NCI-H1092 (cell line): ENCODE measurements at regions not wholly inside any gene's neighbourhood (a gene's known extent, or its start where the extent isn't known, plus 50 kb on each side); places are given as distances from the start of the nearest gene placed in this dataset.
A peak's percentile ranks its signal among the peaks of the same experiment; 100 is the strongest.

Source experiments
- DNase-seq: peaks from one replicate; lab custom pipeline; 2025; lab: John Stamatoyannopoulos, UW

- DNase-seq = no peak
Measured at GRCh38 chr10:78162853-78163252, 129.2 kb downstream of the RPS24 start.

GRCh38 chr10:78164702-78165101 lies 131.0 kb downstream of the RPS24 start:
- no peak for DNase-seq

- no peak for DNase-seq
Measured at GRCh38 chr10:78165172-78165571, 131.5 kb downstream of the RPS24 start.

GRCh38 chr10:78165617-78166016 lies 132.0 kb downstream of the RPS24 start:
- peak; percentile 26 for DNase-seq

DNA sequence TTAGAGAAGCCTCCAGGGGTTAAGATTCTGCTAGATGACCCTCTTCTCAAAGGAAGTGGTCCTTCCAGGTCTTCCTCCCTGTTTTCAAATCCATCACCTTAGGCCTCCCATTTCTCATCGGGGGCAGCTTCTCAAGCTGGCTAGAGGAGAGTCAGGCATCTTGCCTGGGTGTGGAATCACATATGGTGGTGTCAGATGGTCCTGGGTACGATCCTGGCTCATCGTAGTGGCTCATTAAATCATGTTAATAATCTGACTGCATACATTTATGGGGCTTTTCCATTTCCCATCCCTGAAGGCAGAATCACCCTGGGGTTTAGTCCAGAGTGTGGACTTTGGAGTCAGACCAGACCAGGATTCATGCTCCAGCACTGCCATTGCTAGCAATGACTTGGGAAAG lies 132.6 kb downstream of the RPS24 start:
- DNase-seq = no peak

DNA sequence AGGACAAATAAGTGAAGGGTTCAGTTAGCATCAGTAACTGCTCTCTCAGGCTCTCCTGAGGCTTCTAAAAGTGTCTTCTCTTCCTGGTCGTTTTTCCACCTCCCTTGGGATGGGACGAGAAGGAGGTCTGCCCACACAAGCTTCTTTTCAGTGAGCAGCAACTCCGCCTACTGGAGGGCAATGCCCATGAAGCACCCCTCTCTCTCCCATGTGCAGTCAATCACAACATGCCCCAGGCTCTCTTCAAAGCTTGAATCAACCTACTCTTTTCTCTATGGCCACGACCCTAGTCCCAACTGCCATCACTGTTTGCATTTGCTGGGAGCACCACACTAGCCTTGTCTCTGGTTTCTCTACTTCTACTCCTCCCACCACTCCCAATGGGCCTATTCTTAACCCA lies 135.6 kb downstream of the RPS24 start:
- DNase-seq = no peak

DNA sequence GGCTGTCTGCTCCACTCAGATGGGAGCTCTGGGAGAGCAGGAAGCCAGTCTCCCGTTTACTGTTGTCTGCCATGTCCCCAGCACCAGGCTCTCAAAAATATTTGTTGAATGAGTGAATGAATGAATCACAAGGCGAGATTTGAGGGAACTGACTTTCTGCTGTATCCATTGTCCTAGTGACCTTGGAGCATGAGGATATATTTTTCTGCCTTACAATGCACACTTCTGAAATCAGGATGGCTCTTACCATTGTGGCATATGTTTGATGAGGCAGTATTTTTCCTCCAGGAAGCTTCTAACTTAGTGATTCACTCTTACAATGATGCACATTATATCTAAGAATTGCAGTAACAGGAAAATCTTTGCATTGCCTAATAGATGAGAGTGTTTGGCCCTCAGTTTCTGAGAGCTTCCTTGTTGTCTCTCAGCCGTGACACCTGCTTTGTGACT lies 136.4 kb downstream of the RPS24 start:
- no peak for DNase-seq

- DNase-seq = no peak
Measured at GRCh38 chr10:78171633-78172400, 138.2 kb downstream of the RPS24 start.

GRCh38 chr10:78173360-78174015 lies 139.8 kb downstream of the RPS24 start:
- DNase-seq = no peak

- no peak for DNase-seq
Measured at GRCh38 chr10:78175444-78176015, 141.9 kb downstream of the RPS24 start.

DNA sequence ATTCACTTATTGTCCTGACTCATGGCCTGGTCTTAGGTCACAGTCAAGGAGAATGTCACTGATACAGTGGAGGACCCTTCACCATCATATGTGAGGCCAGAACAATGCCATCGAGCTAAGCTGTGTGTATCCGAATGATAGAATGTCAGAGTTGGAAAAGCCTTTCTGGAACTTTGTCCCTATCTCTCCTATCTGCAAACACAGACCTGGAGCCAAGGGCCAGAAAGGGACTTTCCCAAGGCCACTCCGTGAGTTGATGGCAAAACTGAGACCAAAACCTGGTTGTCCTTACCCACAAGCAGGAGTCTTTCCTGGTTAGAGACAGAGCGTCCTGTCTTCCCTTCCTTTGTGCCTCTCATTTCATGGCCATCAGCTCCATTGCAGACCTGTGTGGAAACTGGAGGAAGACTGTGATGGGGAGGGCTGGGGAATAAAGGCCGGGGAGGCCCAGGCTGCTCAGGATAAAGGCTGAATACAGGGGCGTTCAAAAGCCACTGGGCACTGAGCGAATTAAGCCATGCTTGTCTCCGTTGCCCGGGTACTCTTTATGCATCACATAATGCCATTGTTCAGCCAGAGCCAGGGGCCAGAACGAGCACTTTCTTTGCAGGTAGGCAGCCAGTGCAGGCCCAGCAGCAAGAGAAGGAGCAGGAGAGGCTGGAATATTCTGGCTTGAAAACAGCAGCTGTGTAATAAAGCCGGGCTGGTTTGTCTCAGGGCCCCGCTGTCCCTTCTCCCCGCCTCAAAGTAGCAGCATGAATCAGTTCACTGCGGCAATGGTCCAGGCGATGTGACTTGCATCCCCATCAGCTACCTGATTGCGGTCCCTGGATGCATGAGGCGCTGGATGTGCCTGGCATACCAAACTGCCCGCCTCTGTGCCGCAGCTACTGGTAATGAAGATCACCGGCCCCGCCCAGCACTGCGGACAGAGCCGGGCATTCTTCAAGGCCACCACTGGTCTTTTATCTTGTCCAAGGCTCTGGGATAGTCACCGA lies 143.0 kb downstream of the RPS24 start:
- DNase-seq = no peak

DNA sequence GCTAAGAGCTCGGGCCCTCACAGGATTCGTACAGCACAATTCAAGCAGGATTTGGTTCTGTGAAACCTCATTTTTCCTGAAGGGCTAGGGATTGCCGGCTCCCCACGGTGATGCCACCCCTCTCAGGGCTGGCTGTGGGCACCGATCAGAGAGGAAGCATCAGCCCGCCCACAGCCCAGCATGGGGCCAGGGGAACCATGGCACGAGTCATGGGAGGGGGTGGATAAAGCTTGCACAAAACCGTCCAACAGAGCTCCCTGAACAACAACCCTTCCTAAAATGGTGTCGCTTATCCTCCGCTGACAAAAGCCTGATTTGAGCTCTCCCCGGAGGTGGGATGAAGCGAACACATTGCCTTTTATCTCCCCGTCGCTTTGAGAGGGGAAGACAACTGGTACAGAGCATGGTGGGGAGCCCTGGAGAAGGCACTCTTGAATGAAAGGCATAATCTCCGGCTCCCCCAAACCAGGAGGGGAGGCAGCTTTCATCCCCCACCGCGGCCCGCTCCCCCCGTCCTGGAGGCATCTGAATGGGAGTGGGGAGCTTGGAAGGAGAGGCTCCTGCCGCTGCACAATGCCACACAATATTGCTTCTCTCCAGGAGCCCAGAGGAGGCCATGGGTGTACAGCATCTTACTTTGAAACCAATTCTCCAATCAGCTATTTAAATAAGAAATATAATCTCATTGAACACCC lies 144.0 kb downstream of the RPS24 start:
- no peak for DNase-seq

- no peak for DNase-seq
Measured at GRCh38 chr10:78178397-78178796, 144.7 kb downstream of the RPS24 start.

- no peak for DNase-seq
Measured at GRCh38 chr10:78178940-78179339, 145.3 kb downstream of the RPS24 start.

GRCh38 chr10:78179886-78180705 lies 146.4 kb downstream of the RPS24 start:
- DNase-seq = no peak

GRCh38 chr10:78181381-78182055 lies 147.9 kb downstream of the RPS24 start:
- no peak for DNase-seq

DNA sequence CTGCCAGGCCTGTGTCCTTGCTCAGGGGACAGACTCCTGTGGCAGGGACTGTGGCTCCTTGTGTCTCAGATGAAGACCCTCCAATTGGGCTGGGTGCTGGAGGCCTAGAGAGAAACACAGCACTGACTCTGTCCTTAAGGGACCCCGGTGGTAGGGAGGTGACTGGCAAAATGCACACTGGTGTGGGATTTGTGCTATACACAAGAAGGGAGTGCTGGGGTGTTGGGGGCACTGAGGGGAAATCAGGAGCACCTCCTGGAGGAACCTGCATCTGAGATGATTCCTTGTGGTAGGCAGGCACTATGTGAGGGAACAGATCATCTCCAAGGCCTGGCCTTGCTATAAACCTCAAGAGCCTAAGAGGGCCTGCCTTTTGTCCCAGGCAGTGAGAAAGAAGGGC lies 149.2 kb downstream of the RPS24 start:
- no peak for DNase-seq

GRCh38 chr10:78184851-78185692 lies 151.4 kb downstream of the RPS24 start:
- DNase-seq = no peak

GRCh38 chr10:78185693-78186055 lies 152.0 kb downstream of the RPS24 start:
- DNase-seq = no peak
